Ishikawa (cell line): ENCODE measurements at regions not wholly inside any gene's neighbourhood (a gene's known extent, or its start where the extent isn't known, plus 50 kb on each side); places are given as distances from the start of the nearest gene placed in this dataset.

Experiments used
- CEBPB ChIP-seq: IDR thresholded peaks from 2 replicates; pipeline ENCODE4 v1.6.1; 2012
- CREB1 ChIP-seq: IDR thresholded peaks from 2 replicates; pipeline ENCODE4 v1.6.1; 2012; ENCODE audit warnings: low read depth
- EGR1 ChIP-seq: IDR thresholded peaks from 2 replicates; pipeline ENCODE4 v1.6.1; 2012
- EP300 ChIP-seq: IDR thresholded peaks from 2 replicates; pipeline ENCODE4 v1.6.1; 2012; ENCODE audit warnings: borderline replicate concordance
- FOXM1 ChIP-seq: IDR thresholded peaks from 2 replicates; pipeline ENCODE4 v1.6.1; 2012; ENCODE audit warnings: low read depth, borderline replicate concordance
- NFIC ChIP-seq: IDR thresholded peaks from 2 replicates; pipeline ENCODE4 v1.6.1; 2012
- RAD21 ChIP-seq: IDR thresholded peaks from 2 replicates; pipeline ENCODE4 v1.6.1; 2012; ENCODE audit warnings: low read depth
- TAF1 ChIP-seq: IDR thresholded peaks from 2 replicates; pipeline ENCODE4 v1.6.1; 2012; ENCODE audit warnings: low read depth, mild to moderate bottlenecking
- TCF12 ChIP-seq: IDR thresholded peaks from 2 replicates; pipeline ENCODE4 v1.6.1; 2012; ENCODE audit warnings: low read depth
- TEAD4 ChIP-seq: IDR thresholded peaks from 2 replicates; pipeline ENCODE4 v1.6.1; 2012
- YY1 ChIP-seq: IDR thresholded peaks from 2 replicates; pipeline ENCODE4 v1.6.1; 2012; ENCODE audit warnings: low read depth
- ZBTB7A ChIP-seq: IDR thresholded peaks from 2 replicates; pipeline ENCODE4 v1.6.1; 2012; ENCODE audit warnings: low read depth
- TF ChIP-seq, protein P1 (sequence below): IDR thresholded peaks from 2 replicates; pipeline ENCODE4 v1.6.1; 2012; ENCODE audit warnings: low read depth, mild to moderate bottlenecking
- TF ChIP-seq, protein P2 (sequence below): IDR thresholded peaks from 2 replicates; pipeline ENCODE4 v1.6.1; 2012
- TF ChIP-seq, protein P3 (sequence below): IDR thresholded peaks from 2 replicates; pipeline ENCODE4 v1.6.1; 2012

DNA sequence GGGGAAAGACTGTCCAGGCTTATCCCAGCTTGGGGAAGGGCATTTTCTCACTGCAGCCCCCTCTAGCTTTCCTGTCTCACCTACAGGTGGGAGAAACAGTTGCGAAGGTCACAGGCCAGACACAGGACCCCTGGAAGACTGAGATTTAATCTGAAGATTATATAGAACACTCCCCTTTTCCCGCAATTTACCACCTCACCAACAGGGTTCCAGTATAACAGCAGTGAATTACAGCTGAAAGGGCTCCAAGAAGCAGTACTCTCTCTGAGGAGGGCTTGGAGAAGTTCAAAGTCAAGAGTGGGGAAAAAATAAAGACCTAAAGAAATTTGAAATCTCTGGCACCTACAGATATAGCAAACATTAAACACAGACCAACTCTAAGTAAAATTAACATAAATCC is 111.9 kb downstream of the ANKRD60 start:
- TF ChIP-seq YY1, result no peak
- no peak for TF ChIP-seq RAD21
- TF ChIP-seq CREB1, result no peak
- TF ChIP-seq EP300, result no peak
- TF ChIP-seq, protein P1, sequence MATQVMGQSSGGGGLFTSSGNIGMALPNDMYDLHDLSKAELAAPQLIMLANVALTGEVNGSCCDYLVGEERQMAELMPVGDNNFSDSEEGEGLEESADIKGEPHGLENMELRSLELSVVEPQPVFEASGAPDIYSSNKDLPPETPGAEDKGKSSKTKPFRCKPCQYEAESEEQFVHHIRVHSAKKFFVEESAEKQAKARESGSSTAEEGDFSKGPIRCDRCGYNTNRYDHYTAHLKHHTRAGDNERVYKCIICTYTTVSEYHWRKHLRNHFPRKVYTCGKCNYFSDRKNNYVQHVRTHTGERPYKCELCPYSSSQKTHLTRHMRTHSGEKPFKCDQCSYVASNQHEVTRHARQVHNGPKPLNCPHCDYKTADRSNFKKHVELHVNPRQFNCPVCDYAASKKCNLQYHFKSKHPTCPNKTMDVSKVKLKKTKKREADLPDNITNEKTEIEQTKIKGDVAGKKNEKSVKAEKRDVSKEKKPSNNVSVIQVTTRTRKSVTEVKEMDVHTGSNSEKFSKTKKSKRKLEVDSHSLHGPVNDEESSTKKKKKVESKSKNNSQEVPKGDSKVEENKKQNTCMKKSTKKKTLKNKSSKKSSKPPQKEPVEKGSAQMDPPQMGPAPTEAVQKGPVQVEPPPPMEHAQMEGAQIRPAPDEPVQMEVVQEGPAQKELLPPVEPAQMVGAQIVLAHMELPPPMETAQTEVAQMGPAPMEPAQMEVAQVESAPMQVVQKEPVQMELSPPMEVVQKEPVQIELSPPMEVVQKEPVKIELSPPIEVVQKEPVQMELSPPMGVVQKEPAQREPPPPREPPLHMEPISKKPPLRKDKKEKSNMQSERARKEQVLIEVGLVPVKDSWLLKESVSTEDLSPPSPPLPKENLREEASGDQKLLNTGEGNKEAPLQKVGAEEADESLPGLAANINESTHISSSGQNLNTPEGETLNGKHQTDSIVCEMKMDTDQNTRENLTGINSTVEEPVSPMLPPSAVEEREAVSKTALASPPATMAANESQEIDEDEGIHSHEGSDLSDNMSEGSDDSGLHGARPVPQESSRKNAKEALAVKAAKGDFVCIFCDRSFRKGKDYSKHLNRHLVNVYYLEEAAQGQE, result no peak
- TF ChIP-seq, protein P2, sequence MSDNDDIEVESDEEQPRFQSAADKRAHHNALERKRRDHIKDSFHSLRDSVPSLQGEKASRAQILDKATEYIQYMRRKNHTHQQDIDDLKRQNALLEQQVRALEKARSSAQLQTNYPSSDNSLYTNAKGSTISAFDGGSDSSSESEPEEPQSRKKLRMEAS, result no peak
- TF ChIP-seq TAF1, result no peak
- no peak for TF ChIP-seq TCF12
- no peak for TF ChIP-seq ZBTB7A
- no peak for TF ChIP-seq FOXM1
- TF ChIP-seq, protein P3, sequence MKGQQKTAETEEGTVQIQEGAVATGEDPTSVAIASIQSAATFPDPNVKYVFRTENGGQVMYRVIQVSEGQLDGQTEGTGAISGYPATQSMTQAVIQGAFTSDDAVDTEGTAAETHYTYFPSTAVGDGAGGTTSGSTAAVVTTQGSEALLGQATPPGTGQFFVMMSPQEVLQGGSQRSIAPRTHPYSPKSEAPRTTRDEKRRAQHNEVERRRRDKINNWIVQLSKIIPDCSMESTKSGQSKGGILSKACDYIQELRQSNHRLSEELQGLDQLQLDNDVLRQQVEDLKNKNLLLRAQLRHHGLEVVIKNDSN, result no peak
- TF ChIP-seq TEAD4, result no peak
- TF ChIP-seq EGR1, result no peak
- TF ChIP-seq NFIC, result no peak
- no peak for TF ChIP-seq CEBPB

DNA sequence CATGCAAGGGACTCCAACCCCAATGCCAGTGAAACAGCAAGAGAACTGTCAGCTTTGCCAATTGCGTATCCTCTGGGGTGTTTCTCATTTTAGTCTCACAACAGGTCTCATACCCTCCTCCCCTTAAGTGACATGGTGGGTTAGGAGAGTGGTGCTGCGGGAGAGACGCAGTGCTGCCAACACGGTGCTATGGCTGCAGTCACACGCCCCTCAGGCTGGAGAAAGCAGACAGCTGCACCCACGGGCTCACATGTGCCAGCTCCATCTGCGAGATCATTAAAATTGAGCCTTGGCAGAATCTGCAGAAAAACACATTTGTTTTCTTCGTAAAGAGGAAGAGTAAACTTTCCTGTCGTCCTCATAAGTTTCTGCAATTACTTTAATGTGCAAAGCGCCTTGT is 114.7 kb downstream of the ANKRD60 start:
- TF ChIP-seq, protein P2, result no peak
- TF ChIP-seq CEBPB (no peak), TAF1 (no peak), TEAD4 (no peak), YY1 (no peak), EP300 (no peak), NFIC (no peak), FOXM1 (no peak), RAD21 (no peak)
- TF ChIP-seq, protein P1, result no peak

DNA sequence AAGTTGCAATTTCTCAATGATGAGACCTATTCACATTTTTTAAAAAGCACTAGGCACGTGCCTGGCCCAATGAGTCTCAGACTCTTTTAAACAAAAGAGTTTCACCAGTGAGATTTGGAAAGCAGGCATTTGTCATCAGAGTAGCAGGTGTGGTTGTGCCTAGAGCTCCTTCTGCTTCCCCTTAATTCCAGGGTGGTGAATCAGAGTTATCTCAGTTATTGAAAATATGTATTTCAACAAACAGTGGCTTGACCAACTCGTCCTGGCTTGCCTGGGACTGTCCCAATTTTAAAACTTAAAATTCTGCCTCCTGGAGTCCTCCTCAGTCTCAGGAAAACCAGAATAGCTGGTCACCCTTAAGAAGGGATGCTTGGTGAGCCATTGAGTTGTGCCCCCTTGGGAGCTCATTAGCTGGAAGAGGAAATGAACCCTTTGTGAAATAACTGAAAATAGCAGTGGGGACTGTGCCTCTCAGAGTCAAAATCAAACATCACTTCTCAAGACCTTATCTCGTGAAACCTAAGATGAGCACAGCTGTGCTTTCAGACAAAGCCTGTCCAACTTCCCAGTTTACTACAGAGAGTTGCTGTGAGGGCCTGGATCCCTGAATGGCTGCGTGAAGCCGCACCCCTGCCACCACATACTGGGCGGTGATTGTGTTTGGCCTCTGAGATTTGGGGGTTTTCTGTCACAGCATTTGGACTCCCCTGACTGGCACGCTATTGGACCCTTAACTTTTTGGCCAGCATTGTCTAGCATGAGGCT is 116.3 kb downstream of the ANKRD60 start:
- TF ChIP-seq CREB1 (no peak), TCF12 (no peak), FOXM1 (no peak), TAF1 (no peak), ZBTB7A (no peak), CEBPB (no peak), RAD21 (no peak), EP300 (no peak), TEAD4 (no peak), EGR1 (no peak), YY1 (no peak), NFIC (no peak)
- TF ChIP-seq, protein P2, result no peak
- TF ChIP-seq, protein P1, result no peak
- TF ChIP-seq, protein P3, result no peak
